ENCODE measurements at regions not wholly inside any gene's neighbourhood (a gene's known extent, or its start where the extent isn't known, plus 50 kb on each side); places are given as distances from the start of the nearest gene placed in this dataset.

DNA sequence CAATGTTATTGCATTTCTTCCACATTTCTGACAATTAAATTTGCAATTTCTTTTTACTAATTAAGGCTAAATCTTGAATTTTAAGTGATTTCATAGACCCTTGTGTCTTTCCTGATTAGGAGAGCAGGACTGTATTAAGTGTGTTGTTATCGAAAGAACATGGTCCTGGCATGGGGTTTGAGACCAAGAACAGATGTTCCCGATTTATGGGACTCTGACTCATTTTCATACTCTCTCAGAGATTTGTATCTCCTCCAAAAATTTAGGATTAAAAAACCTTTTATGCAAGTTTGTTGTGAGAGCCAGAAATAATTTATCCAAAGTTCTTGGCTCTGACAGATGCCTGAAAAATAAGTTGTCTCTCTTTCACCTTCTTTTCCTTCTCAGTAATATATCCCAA lies 589.3 kb upstream of the ARGLU1 start:
- H3K36me3 Mint-ChIP-seq, result no peaks in the 10 kb centered on the region
- no peaks in the 10 kb centered on the region for H3K9me3 Mint-ChIP-seq
- ChIA-PET CTCF (no interaction called here), POLR2A (no interaction called here)
- H3K4me1 Mint-ChIP-seq, result no peaks in the 10 kb centered on the region
- no peak for ATAC-seq
- H3K4me3 Mint-ChIP-seq, result no peak overlapping the region
- no peak for TF ChIP-seq ZNF396 (CRISPR knock-in tag; IDR thresholded peaks at IDR 0.05; ENCODE audit: borderline replicate concordance)
- no peak for DNase-seq (ENCODE audit: low spot score)
- no peaks in the 10 kb centered on the region for H3K27me3 Mint-ChIP-seq (ENCODE audit: low read depth)
- H3K27ac Mint-ChIP-seq, result no peak overlapping the region

DNA sequence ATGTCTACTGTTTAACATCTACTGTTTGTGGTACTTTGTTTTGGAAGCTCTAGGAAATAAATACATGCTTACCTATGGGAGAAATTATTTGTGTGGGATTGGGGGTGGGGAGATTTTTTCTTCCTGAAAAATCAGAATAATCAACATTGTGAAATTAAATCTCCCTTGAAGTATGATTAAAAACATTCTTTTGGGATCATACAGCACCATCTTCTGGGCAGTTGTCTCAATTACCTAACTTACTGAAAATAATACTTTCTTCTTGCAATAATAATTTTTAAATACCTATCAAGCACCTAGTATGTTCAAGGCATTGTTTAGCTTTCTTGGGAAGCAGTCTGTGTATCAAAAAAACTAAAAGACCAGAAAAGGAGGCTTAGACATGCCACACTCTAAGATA lies 576.5 kb upstream of the ARGLU1 start:
- Mint-ChIP-seq H3K27me3 (ENCODE audit: low read depth) (no peaks in the 10 kb centered on the region), H3K4me1 (peaks cover 4% of the 10 kb centered on the region; the same call in 1 of the 2 replicates), H3K4me3 (no peak overlapping the region), H3K27ac (no peak overlapping the region), H3K36me3 (no peaks in the 10 kb centered on the region), H3K9me3 (peaks cover 12% of the 10 kb centered on the region)
- TF ChIP-seq TP53 (CRISPR knock-in tag; IDR thresholded peaks at IDR 0.05), result no peak
- TF ChIP-seq, protein P1, sequence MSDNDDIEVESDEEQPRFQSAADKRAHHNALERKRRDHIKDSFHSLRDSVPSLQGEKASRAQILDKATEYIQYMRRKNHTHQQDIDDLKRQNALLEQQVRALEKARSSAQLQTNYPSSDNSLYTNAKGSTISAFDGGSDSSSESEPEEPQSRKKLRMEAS (CRISPR knock-in tag; IDR thresholded peaks at IDR 0.05), result no peak
- no peak for TF ChIP-seq HMGA2 (CRISPR knock-in tag; IDR thresholded peaks at IDR 0.05)
- no peak for TF ChIP-seq NR1H2 (CRISPR knock-in tag; IDR thresholded peaks at IDR 0.05)
- TF ChIP-seq NFATC4 (CRISPR knock-in tag; IDR thresholded peaks at IDR 0.05), result no peak
- ATAC-seq, result no peak
- POLR2A ChIA-PET, result no interaction called here
- CTCF ChIA-PET, result interaction anchor here (0.6 to 0.8 kb wide), 2 partner anchors 608 to 615 kb away, joined by 3 read pairs; no protein-coding TSS in a partner anchor
- DNase-seq (ENCODE audit: low spot score), result no peak

DNA sequence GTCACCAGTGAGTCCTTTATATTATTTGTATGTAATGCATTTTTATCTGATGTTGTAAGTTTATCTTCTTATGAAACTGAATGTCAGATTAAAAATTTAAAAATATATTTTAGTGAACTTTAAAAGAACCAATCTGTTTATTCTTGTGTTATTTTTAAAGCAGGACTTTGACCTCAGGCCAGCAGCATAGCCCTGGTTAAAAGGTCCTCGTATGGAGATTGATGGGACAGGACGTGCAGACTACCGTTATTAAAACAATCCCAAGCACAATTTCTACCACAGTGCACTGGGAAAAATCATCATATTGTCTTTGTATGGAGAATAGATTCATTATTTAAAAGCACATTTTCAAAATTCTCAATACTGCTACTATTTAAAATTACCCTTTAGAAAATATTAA lies 573.8 kb upstream of the ARGLU1 start:
- peaks cover 4% of the 10 kb centered on the region; the same call in 1 of the 2 replicates for H3K4me1 Mint-ChIP-seq
- TF ChIP-seq, protein P2, sequence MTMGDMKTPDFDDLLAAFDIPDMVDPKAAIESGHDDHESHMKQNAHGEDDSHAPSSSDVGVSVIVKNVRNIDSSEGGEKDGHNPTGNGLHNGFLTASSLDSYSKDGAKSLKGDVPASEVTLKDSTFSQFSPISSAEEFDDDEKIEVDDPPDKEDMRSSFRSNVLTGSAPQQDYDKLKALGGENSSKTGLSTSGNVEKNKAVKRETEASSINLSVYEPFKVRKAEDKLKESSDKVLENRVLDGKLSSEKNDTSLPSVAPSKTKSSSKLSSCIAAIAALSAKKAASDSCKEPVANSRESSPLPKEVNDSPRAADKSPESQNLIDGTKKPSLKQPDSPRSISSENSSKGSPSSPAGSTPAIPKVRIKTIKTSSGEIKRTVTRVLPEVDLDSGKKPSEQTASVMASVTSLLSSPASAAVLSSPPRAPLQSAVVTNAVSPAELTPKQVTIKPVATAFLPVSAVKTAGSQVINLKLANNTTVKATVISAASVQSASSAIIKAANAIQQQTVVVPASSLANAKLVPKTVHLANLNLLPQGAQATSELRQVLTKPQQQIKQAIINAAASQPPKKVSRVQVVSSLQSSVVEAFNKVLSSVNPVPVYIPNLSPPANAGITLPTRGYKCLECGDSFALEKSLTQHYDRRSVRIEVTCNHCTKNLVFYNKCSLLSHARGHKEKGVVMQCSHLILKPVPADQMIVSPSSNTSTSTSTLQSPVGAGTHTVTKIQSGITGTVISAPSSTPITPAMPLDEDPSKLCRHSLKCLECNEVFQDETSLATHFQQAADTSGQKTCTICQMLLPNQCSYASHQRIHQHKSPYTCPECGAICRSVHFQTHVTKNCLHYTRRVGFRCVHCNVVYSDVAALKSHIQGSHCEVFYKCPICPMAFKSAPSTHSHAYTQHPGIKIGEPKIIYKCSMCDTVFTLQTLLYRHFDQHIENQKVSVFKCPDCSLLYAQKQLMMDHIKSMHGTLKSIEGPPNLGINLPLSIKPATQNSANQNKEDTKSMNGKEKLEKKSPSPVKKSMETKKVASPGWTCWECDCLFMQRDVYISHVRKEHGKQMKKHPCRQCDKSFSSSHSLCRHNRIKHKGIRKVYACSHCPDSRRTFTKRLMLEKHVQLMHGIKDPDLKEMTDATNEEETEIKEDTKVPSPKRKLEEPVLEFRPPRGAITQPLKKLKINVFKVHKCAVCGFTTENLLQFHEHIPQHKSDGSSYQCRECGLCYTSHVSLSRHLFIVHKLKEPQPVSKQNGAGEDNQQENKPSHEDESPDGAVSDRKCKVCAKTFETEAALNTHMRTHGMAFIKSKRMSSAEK (CRISPR knock-in tag; IDR thresholded peaks at IDR 0.05; ENCODE audit: borderline replicate concordance), result no peak
- TF ChIP-seq ZNF423 (CRISPR knock-in tag; IDR thresholded peaks at IDR 0.05) (no peak), PRRX2 (CRISPR knock-in tag; IDR thresholded peaks at IDR 0.05) (no peak), ZNF232 (CRISPR knock-in tag; IDR thresholded peaks at IDR 0.05) (no peak), NR3C1 (CRISPR knock-in tag; conservative IDR thresholded peaks at IDR 0.05; ENCODE audit: low read depth) (no peak)
- TF ChIP-seq, protein P1 (CRISPR knock-in tag; IDR thresholded peaks at IDR 0.05), result no peak

DNA sequence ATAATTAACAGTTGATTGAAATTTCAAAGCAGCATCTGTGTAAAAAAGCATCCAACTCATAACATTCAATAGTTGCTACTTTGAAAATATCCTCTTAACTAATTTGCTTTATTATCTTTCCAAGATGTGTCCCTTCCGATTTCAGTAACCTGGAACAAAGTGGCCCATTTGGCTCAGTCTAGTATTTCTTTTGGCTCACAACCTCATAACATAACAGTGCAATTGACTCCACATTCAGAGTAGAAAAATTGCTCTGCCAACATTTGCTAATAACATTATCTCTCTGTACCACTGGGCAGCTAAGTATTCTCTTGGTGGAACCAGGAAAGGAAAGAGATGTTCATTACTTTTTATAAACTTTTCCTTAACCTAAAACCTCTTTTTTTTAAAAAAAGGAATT lies 571.1 kb upstream of the ARGLU1 start:
- H3K4me1 Mint-ChIP-seq, result peaks cover 4% of the 10 kb centered on the region; the same call in 1 of the 2 replicates
- no peak overlapping the region for H3K4me3 Mint-ChIP-seq
- 0 out of 2 replicates have a peak, but pooled peaks cover 5% of the 10 kb centered on the region for H3K9me3 Mint-ChIP-seq
- ATAC-seq, result no peak
- no peaks in the 10 kb centered on the region for H3K27me3 Mint-ChIP-seq (ENCODE audit: low read depth)
- POLR2A ChIA-PET, result no interaction called here
- H3K27ac Mint-ChIP-seq, result no peak overlapping the region
- CTCF ChIA-PET, result no interaction called here
- H3K36me3 Mint-ChIP-seq, result no peaks in the 10 kb centered on the region
- no peak for DNase-seq (ENCODE audit: low spot score)
- TF ChIP-seq FOXP1 (CRISPR knock-in tag; IDR thresholded peaks at IDR 0.05; ENCODE audit: borderline replicate concordance) (no peak), MXD4 (CRISPR knock-in tag; IDR thresholded peaks at IDR 0.05; ENCODE audit: borderline replicate concordance) (no peak), CREB1 (CRISPR knock-in tag; IDR thresholded peaks at IDR 0.05) (no peak), TEAD1 (CRISPR knock-in tag; IDR thresholded peaks at IDR 0.05) (no peak), CBFB (CRISPR knock-in tag; IDR thresholded peaks at IDR 0.05; ENCODE audit: low read depth) (no peak), ZNF138 (CRISPR knock-in tag; conservative IDR thresholded peaks at IDR 0.05) (no peak)
- TF ChIP-seq, protein P3, sequence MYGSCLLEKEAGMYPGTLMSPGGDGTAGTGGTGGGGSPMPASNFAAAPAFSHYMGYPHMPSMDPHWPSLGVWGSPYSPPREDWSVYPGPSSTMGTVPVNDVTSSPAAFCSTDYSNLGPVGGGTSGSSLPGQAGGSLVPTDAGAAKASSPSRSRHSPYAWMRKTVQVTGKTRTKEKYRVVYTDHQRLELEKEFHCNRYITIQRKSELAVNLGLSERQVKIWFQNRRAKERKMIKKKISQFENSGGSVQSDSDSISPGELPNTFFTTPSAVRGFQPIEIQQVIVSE (CRISPR knock-in tag; IDR thresholded peaks at IDR 0.05; ENCODE audit: borderline replicate concordance), result no peak
- TF ChIP-seq, protein P4, sequence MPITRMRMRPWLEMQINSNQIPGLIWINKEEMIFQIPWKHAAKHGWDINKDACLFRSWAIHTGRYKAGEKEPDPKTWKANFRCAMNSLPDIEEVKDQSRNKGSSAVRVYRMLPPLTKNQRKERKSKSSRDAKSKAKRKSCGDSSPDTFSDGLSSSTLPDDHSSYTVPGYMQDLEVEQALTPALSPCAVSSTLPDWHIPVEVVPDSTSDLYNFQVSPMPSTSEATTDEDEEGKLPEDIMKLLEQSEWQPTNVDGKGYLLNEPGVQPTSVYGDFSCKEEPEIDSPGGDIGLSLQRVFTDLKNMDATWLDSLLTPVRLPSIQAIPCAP (CRISPR knock-in tag; IDR thresholded peaks at IDR 0.05), result no peak
- TF ChIP-seq, protein P5, sequence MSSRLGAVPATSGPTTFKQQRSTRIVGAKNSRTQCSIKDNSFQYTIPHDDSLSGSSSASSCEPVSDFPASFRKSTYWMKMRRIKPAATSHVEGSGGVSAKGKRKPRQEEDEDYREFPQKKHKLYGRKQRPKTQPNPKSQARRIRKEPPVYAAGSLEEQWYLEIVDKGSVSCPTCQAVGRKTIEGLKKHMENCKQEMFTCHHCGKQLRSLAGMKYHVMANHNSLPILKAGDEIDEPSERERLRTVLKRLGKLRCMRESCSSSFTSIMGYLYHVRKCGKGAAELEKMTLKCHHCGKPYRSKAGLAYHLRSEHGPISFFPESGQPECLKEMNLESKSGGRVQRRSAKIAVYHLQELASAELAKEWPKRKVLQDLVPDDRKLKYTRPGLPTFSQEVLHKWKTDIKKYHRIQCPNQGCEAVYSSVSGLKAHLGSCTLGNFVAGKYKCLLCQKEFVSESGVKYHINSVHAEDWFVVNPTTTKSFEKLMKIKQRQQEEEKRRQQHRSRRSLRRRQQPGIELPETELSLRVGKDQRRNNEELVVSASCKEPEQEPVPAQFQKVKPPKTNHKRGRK (CRISPR knock-in tag; IDR thresholded peaks at IDR 0.05; ENCODE audit: borderline replicate concordance), result no peak
- TF ChIP-seq, protein P6, sequence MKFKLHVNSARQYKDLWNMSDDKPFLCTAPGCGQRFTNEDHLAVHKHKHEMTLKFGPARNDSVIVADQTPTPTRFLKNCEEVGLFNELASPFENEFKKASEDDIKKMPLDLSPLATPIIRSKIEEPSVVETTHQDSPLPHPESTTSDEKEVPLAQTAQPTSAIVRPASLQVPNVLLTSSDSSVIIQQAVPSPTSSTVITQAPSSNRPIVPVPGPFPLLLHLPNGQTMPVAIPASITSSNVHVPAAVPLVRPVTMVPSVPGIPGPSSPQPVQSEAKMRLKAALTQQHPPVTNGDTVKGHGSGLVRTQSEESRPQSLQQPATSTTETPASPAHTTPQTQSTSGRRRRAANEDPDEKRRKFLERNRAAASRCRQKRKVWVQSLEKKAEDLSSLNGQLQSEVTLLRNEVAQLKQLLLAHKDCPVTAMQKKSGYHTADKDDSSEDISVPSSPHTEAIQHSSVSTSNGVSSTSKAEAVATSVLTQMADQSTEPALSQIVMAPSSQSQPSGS (CRISPR knock-in tag; IDR thresholded peaks at IDR 0.05; ENCODE audit: borderline replicate concordance, low read depth), result no peak

More for the DNA sequence above, 573.8 kb upstream of the ARGLU1 start:
- H3K27ac Mint-ChIP-seq, result no peak overlapping the region
- CTCF ChIA-PET, result no interaction called here
- POLR2A ChIA-PET, result no interaction called here
- H3K27me3 Mint-ChIP-seq (ENCODE audit: low read depth), result no peaks in the 10 kb centered on the region
- peaks cover 2% of the 10 kb centered on the region for H3K9me3 Mint-ChIP-seq
- ATAC-seq (no peak), DNase-seq (ENCODE audit: low spot score) (no peak)
- H3K36me3 Mint-ChIP-seq, result no peaks in the 10 kb centered on the region
- H3K4me3 Mint-ChIP-seq, result no peak overlapping the region
